AG08396 (cell line): ENCODE measurements at regions not wholly inside any gene's neighbourhood (a gene's known extent, or its start where the extent isn't known, plus 50 kb on each side); places are given as distances from the start of the nearest gene placed in this dataset.
"Not testable (repeated sequence)": the region's sequence is repeated elsewhere in the genome, so short reads cannot be mapped to it uniquely, and the experiment has no call there.

Experiments
- DNase-seq: peaks from one replicate; pipeline ENCODE4 v3.0.0; 2012; ENCODE audit warnings: low spot score, mixed read lengths

GRCh38 chr15:92822216-92823144 lies 77.6 kb upstream of the CHD2 start:
- DNase-seq: no peak

DNA sequence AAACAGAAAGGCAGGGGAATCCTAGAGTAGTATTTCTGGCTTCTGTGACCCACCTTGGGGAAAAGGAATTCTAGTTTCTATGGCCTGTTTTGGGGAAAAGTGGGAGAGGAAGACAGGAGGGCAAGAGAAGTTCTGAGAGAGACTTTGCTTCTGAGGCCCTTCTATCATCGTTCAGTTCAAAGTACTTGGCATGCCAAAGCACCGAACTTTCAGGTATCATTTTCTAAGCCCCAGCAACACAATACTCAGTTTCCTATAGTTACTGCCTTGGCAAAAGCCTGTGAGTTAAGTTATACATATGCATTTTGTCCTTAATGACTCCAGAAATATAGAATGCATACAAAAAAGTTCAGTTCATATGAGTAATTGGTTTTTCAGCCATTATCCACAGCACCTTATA lies 74.1 kb upstream of the CHD2 start:
- no peak for DNase-seq

- DNase-seq: not testable (repeated sequence)
Observed at GRCh38 chr15:92827991-92828390, 72.1 kb upstream of the CHD2 start.

GRCh38 chr15:92829875-92830274 lies 70.2 kb upstream of the CHD2 start:
- no peak for DNase-seq

GRCh38 chr15:92831336-92831654 lies 68.8 kb upstream of the CHD2 start:
- DNase-seq: no peak

- DNase-seq: peak; percentile 88
Observed at GRCh38 chr15:92831655-92832328, 68.3 kb upstream of the CHD2 start.

- DNase-seq: no peak
Observed at GRCh38 chr15:92833106-92833433, 67.1 kb upstream of the CHD2 start.

DNA sequence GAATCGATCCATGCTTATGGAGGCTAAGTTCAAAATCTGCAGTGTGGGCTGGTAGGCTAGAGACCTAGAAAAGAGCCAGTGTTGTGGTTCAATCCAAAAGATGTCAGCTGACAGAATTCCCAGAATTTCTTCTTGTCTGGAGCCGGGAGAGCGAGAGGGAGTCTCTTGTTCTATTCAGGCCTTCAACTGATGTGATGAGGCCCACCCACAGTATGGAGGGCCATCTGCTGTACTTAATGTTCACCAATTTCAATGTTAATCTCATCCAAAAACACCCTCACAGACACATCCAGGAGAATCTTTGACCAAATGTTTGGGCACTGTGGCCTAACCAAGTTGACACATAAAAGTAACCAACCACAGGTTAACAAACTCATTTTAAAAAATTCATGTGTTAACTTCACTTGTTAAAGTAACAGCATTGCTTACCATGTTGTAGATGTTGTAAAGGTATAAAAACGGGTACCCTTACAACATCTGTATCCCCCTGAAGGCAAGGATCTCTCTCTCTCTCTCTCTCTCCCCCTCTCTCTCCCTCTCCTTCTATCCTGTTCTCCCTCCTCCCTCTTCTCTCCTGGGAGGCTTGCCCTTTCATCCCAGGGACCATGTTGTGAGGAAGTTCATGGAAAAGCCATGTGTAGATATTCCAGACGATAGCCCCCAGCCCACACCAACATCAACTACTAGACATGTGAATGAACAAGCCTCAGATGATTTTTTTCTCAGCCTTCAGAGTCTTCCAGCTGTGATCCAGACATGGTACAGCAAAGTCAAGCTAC lies 66.4 kb upstream of the CHD2 start:
- DNase-seq: no peak

DNA sequence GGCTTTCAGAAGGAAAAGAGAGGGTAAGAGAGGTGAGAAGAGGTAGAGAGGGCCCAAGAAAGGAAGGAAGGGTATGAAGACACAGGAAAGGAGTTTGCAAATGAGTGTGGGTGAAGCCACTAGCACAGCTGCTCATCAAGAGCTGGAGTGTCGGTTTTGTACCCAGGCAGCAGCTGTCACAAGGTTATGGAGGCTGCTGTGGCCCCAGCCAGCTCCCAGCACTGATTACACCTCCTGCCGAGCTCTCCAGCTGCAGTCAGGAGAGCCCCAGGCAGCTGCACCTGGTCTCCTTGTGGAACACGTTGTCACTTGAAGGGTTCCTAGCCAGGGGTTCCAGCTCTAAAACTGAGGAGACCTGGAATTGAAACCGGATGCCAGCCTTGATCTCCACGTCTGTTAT lies 60.4 kb upstream of the CHD2 start:
- DNase-seq: no peak

GRCh38 chr15:92840149-92840548 lies 60.0 kb upstream of the CHD2 start:
- no peak for DNase-seq

GRCh38 chr15:92843326-92843725 lies 56.8 kb upstream of the CHD2 start:
- no peak for DNase-seq

- DNase-seq: no peak
Observed at GRCh38 chr15:92843814-92844213, 56.3 kb upstream of the CHD2 start.

- no peak for DNase-seq
Observed at GRCh38 chr15:92845126-92845508, 55.0 kb upstream of the CHD2 start.

DNA sequence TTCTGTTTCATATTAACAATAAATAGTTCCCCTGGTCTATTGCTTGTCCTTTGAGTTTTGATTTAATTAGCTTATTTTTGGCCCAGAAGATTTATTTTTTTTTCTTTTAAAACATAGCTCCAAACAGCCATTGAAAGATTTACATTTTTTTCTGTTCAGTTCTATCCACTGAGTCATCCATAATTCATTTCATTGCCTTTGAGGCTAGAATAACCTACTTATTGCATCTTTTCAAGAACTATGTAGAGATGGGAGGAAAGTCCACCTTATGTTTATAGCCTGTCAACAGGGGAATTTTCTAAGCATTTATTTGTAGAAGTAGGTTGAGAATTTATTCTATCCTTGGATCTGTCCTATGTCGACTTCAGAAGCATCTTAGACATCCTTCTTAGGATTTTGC lies 53.4 kb upstream of the CHD2 start:
- no peak for DNase-seq

DNA sequence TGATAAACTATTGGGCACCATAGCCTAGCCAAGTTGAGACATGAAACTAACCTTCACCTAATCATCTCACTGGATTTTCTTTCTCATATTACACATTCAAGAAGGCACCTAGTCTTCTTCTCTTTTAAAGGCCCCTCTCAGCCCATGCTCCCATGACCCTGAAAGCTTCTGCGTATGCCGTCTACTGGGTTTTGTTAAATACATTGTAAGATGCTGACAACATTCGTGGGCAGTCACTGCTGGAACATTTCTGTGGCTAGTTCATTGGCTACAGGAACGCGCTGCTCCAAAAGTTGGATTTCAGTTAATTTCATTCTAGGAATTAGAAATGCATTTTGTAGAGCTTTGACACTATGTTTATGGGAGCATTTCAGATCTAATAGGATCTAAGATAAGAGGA lies 52.3 kb upstream of the CHD2 start:
- no peak for DNase-seq

- DNase-seq: no peak
Observed at GRCh38 chr15:92848464-92848851, 51.7 kb upstream of the CHD2 start.

- DNase-seq: peak; percentile 26
Observed at GRCh38 chr15:92848852-92849598, 51.1 kb upstream of the CHD2 start.

DNA sequence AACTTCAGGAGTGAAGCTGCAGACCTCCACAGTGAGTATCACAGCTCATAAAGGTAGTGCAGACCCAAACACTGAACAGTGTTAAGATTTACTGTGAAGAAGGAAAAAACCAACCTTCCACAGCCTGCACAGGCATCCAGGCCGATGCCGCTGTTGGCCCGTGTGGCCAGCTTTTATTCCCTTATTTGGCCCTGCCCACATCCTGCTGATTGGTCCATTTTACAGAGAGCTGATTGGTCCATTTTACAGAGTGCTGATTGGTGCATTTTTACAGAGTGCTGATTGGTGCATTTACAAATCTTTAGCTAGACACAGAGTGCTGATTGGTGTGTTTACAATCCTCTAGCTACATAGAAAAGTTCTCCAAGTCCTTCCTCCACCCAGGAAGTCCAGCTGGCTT lies 49.9 kb upstream of the CHD2 start:
- not testable (repeated sequence) for DNase-seq
